GM21786 (cell line): ENCODE measurements at regions not wholly inside any gene's neighbourhood (a gene's known extent, or its start where the extent isn't known, plus 50 kb on each side); places are given as distances from the start of the nearest gene placed in this dataset.
"Not testable (repeated sequence)": the region's sequence is repeated elsewhere in the genome, so short reads cannot be mapped to it uniquely, and the experiment has no call there.

Experiments
- ATAC-seq: cut with Tn5 transposase; IDR thresholded peaks from one replicate; pipeline ENCODE4 v1.9.1; 2021; ENCODE audit not compliant: unreplicated experiment

GRCh38 chr4:128688846-128689437, 120.6 kb upstream of the JADE1 start:
- no peak for ATAC-seq

- ATAC-seq = no peak
Measured at GRCh38 chr4:128688033-128688721, 121.3 kb upstream of the JADE1 start.

- ATAC-seq = no peak
Measured at GRCh38 chr4:128686810-128687209, 122.7 kb upstream of the JADE1 start.

- ATAC-seq = no peak
Measured at GRCh38 chr4:128686032-128686465, 123.5 kb upstream of the JADE1 start.

GRCh38 chr4:128684016-128684415, 125.5 kb upstream of the JADE1 start:
- no peak for ATAC-seq

GRCh38 chr4:128682942-128683666, 126.4 kb upstream of the JADE1 start:
- no peak for ATAC-seq

GRCh38 chr4:128676095-128676494, 133.4 kb upstream of the JADE1 start:
- ATAC-seq = no peak

- peak; percentile 96 for ATAC-seq
Measured at GRCh38 chr4:128675083-128675482, 134.4 kb upstream of the JADE1 start.

GRCh38 chr4:128673159-128673558, 136.3 kb upstream of the JADE1 start:
- not testable (repeated sequence) for ATAC-seq

- not testable (repeated sequence) for ATAC-seq
Measured at GRCh38 chr4:128672596-128672995, 136.9 kb upstream of the JADE1 start.

- ATAC-seq = no peak
Measured at GRCh38 chr4:128670513-128670912, 139.0 kb upstream of the JADE1 start.

GRCh38 chr4:128668566-128668965, 140.9 kb upstream of the JADE1 start:
- ATAC-seq = no peak

- ATAC-seq = no peak
Measured at GRCh38 chr4:128665514-128665913, 144.0 kb upstream of the JADE1 start.

GRCh38 chr4:128663325-128663724, 146.2 kb upstream of the JADE1 start:
- ATAC-seq = peak; percentile 92

- ATAC-seq = no peak
Measured at GRCh38 chr4:128661479-128661878, 148.0 kb upstream of the JADE1 start.

GRCh38 chr4:128660361-128661215, 148.9 kb upstream of the JADE1 start:
- ATAC-seq = no peak

- peak; percentile 63 for ATAC-seq
Measured at GRCh38 chr4:128658214-128658631, 151.3 kb upstream of the JADE1 start.

- ATAC-seq = no peak
Measured at GRCh38 chr4:128657638-128658037, 151.9 kb upstream of the JADE1 start.

- no peak for ATAC-seq
Measured at GRCh38 chr4:128654465-128654864, 155.0 kb upstream of the JADE1 start.

- no peak for ATAC-seq
Measured at GRCh38 chr4:128653527-128654444, 155.7 kb upstream of the JADE1 start.
